ENCODE measurements at regions not wholly inside any gene's neighbourhood (a gene's known extent, or its start where the extent isn't known, plus 50 kb on each side); places are given as distances from the start of the nearest gene placed in this dataset.

DNA sequence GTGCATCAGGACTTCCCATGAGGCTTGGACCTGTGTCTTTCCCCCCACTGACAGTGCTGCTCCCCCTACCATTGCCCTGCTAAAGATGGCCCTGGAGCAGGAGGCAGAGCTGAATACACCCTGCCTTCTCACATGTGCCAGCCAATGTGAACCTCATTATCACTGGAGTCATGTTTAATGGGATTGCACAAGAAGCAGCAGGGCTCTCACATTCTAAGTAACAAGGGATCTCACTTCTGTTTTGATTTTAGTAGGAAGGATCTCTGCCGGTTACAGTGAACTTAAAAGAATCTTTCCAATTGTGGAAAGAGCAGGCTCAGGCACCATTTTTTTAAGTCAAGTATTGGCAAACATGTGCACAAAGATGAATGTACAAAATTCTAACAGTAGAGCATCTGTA is 322.1 kb upstream of the MEX3C start (continued):
- TF ChIP-seq, protein P1, sequence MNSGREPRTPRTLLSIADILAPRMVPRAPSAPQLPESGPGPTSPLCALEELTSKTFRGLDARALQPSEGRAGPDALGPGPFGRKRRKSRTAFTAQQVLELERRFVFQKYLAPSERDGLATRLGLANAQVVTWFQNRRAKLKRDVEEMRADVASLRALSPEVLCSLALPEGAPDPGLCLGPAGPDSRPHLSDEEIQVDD (CRISPR knock-in tag; IDR thresholded peaks at IDR 0.05; ENCODE audit: borderline replicate concordance): no peak
- TF ChIP-seq, protein P2, sequence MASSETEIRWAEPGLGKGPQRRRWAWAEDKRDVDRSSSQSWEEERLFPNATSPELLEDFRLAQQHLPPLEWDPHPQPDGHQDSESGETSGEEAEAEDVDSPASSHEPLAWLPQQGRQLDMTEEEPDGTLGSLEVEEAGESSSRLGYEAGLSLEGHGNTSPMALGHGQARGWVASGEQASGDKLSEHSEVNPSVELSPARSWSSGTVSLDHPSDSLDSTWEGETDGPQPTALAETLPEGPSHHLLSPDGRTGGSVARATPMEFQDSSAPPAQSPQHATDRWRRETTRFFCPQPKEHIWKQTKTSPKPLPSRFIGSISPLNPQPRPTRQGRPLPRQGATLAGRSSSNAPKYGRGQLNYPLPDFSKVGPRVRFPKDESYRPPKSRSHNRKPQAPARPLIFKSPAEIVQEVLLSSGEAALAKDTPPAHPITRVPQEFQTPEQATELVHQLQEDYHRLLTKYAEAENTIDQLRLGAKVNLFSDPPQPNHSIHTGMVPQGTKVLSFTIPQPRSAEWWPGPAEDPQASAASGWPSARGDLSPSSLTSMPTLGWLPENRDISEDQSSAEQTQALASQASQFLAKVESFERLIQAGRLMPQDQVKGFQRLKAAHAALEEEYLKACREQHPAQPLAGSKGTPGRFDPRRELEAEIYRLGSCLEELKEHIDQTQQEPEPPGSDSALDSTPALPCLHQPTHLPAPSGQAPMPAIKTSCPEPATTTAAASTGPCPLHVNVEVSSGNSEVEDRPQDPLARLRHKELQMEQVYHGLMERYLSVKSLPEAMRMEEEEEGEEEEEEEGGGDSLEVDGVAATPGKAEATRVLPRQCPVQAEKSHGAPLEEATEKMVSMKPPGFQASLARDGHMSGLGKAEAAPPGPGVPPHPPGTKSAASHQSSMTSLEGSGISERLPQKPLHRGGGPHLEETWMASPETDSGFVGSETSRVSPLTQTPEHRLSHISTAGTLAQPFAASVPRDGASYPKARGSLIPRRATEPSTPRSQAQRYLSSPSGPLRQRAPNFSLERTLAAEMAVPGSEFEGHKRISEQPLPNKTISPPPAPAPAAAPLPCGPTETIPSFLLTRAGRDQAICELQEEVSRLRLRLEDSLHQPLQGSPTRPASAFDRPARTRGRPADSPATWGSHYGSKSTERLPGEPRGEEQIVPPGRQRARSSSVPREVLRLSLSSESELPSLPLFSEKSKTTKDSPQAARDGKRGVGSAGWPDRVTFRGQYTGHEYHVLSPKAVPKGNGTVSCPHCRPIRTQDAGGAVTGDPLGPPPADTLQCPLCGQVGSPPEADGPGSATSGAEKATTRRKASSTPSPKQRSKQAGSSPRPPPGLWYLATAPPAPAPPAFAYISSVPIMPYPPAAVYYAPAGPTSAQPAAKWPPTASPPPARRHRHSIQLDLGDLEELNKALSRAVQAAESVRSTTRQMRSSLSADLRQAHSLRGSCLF (CRISPR knock-in tag; IDR thresholded peaks at IDR 0.05; ENCODE audit: borderline replicate concordance): no peak
- TF ChIP-seq ZNF124 (CRISPR knock-in tag; IDR thresholded peaks at IDR 0.05) (no peak), ZNF44 (CRISPR knock-in tag; IDR thresholded peaks at IDR 0.05) (no peak), FIP1L1 (IDR thresholded peaks at IDR 0.05; ENCODE audit: borderline replicate concordance, insufficient read depth, low read depth, low read length) (no peak), ZNF333 (CRISPR knock-in tag; IDR thresholded peaks at IDR 0.05; ENCODE audit: borderline replicate concordance) (no peak), MEIS1 (CRISPR knock-in tag; IDR thresholded peaks at IDR 0.05; ENCODE audit: borderline replicate concordance) (no peak)

DNA sequence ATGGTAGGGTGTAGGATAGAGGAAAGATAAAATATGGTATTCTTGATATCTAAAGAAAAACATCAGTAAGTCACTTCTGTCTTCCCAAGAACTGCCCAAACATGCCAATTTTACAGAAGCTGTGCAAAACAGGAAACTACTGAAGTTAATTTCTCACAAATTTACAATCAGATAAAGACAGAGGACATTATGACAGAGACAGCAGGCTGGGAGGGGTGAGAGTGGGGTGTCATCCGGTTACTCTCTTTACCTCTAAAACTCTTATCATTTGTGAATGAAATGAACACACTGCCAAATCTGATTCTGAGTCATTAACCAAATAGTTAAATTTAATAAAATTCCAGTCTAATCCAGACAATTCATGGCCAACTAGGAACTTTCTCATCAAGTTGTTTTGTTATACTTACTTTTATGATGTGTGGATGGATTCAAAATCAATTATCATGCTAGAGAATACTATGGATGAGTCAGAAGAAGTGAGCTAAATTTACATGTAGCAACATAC is 323.2 kb upstream of the MEX3C start:
- WGBS (ENCODE audit: low lambda C conversion rate): 50% methylated on average over 1 of the region's 1 CpG
- FAIRE-seq: no peak
- TF ChIP-seq PHF20 (CRISPR knock-in tag; IDR thresholded peaks at IDR 0.05) (no peak), ZNF143 (CRISPR knock-in tag; IDR thresholded peaks at IDR 0.05) (no peak), ZNF792 (CRISPR knock-in tag; IDR thresholded peaks at IDR 0.05) (no peak), EED (CRISPR knock-in tag; IDR thresholded peaks at IDR 0.05) (no peak), RFXANK (CRISPR knock-in tag; IDR thresholded peaks at IDR 0.05) (no peak), ZNF598 (CRISPR knock-in tag; IDR thresholded peaks at IDR 0.05; ENCODE audit: borderline replicate concordance) (no peak), RELA (CRISPR knock-in tag; IDR thresholded peaks at IDR 0.05) (no peak), ZNF510 (CRISPR knock-in tag; IDR thresholded peaks at IDR 0.05; ENCODE audit: low read depth) (no peak), SP4 (CRISPR knock-in tag; IDR thresholded peaks at IDR 0.05) (no peak), SNAPC2 (CRISPR knock-in tag; IDR thresholded peaks at IDR 0.05) (no peak), MED8 (CRISPR knock-in tag; IDR thresholded peaks at IDR 0.05; ENCODE audit: insufficient replicate concordance) (no peak)
- TF ChIP-seq, protein P3, sequence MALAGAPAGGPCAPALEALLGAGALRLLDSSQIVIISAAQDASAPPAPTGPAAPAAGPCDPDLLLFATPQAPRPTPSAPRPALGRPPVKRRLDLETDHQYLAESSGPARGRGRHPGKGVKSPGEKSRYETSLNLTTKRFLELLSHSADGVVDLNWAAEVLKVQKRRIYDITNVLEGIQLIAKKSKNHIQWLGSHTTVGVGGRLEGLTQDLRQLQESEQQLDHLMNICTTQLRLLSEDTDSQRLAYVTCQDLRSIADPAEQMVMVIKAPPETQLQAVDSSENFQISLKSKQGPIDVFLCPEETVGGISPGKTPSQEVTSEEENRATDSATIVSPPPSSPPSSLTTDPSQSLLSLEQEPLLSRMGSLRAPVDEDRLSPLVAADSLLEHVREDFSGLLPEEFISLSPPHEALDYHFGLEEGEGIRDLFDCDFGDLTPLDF (CRISPR knock-in tag; IDR thresholded peaks at IDR 0.05): no peak

More for the DNA sequence above, 323.2 kb upstream of the MEX3C start:
- H3K36me3 ChIP-seq (replicated peaks in 1 of 2; ENCODE audit: control insufficient read depth in 1 of 2, insufficient read depth in 2 of 2, low read length in 2 of 2): no peaks in the 10 kb centered on the region
- intact Hi-C loops (cut with micrococcal nuclease; ENCODE audit: unreplicated experiment) (no loop called here), in situ Hi-C loops (cut with HindIII; ENCODE audit: extremely low pct_ligation_motif_present, low pct_unique_long_range_greater_than_20kb) (no loop called here)
- H3K4me2 ChIP-seq (ENCODE audit: low read depth, low read length): no peak overlapping the region
- H3K4me3 ChIP-seq (replicated peaks in 1 of 3; ENCODE audit: insufficient read depth in 1 of 3, low read depth in 2 of 3, low read length in 3 of 3): no peak overlapping the region
- no peak overlapping the region for H3K9ac ChIP-seq (ENCODE audit: insufficient read depth, low read depth, low read length)
- no peaks in the 10 kb centered on the region for H3K27me3 ChIP-seq (ENCODE audit: control insufficient read depth in 1 of 2, insufficient read depth in 2 of 2, low read length in 2 of 2)
- POLR2A ChIA-PET: no interaction called here
- H3K27ac ChIP-seq (ENCODE audit: extremely low read length, insufficient read depth, low read length): no peak overlapping the region
- H3K9me3 ChIP-seq (ENCODE audit: low read length): no peaks in the 10 kb centered on the region
- CTCF ChIA-PET (ENCODE audit: low intra/inter-chr PET ratio, low total read pairs): no interaction called here
- no peaks in the 10 kb centered on the region for H4K20me1 ChIP-seq (ENCODE audit: insufficient read depth, low read length)
- no TSS peak for BruUV-seq (replicated peaks)
- no peaks in the 10 kb centered on the region for H3K4me1 ChIP-seq (ENCODE audit: insufficient read depth, low read length)
- no peaks in the 10 kb centered on the region for H3K79me2 ChIP-seq (ENCODE audit: insufficient read depth, low read length)
- DNase-seq (ENCODE audit: low spot score): no peak
- ATAC-seq: no peak
- H2AFZ ChIP-seq (ENCODE audit: low read length): no peak overlapping the region

Measured in HepG2 (cell line).